SK-N-SH (cell line): ENCODE measurements at regions not wholly inside any gene's neighbourhood (a gene's known extent, or its start where the extent isn't known, plus 50 kb on each side); places are given as distances from the start of the nearest gene placed in this dataset.

Experiments
- CTCF ChIA-PET: fragments of 300-600, 350-600 bp; formaldehyde crosslinking; extraction: SDS; loops from one replicate; lab custom pipeline; 2021; lab: Yijun Ruan, JAX
- POLR2A ChIA-PET: fragments of 350-600 bp; sonication (Branson Sonifier 250); formaldehyde crosslinking; extraction: SDS; loops from one replicate; lab custom pipeline; 2020; ENCODE audit warnings: antibody characterized with exemption, inconsistent platforms; lab: Yijun Ruan, JAX
- DNase-seq: peaks from one replicate; pipeline ENCODE4 v3.0.0; 2012
- H2AFZ ChIP-seq: fragments of 200-600 bp; sonication (generic); 2 replicates; pipeline ENCODE4 v1.8.1; 2016; ENCODE audit warnings: antibody characterized with exemption, mild to moderate bottlenecking, low read depth
- H3F3A ChIP-seq: fragments of 200-600 bp; sonication (generic); replicated peaks from 2 replicates; pipeline ENCODE3; 2016; ENCODE audit warnings: antibody characterized with exemption, mild to moderate bottlenecking; ENCODE audit not compliant: insufficient read depth
- H3K27ac ChIP-seq, 2 experiments: fragments of 200-500 bp in 1 of 2; fragments of 200-600 bp in 1 of 2; sonication (Bioruptor generic) in 1 of 2; sonication (generic), shearing (Covaris generic) in 1 of 2; 2 replicates each; pipeline versions ENCODE4 v1.5.1 to v1.6.1; 2014 to 2016; ENCODE audit warnings: low read depth in 2 of 2, inconsistent platforms in 1 of 2, low read length in 1 of 2, mild to moderate bottlenecking in 1 of 2, mixed read lengths in 1 of 2
- H3K27me3 ChIP-seq: fragments of 200-600 bp; sonication (generic), shearing (Covaris generic); 2 replicates; pipeline ENCODE4 v1.6.1; 2016; ENCODE audit warnings: mixed run types; ENCODE audit not compliant: insufficient read depth
- H3K36me3 ChIP-seq, 2 experiments: fragments of 200-500 bp in 1 of 2; fragments of 200-600 bp in 1 of 2; sonication (Bioruptor generic) in 1 of 2; sonication (generic) in 1 of 2; replicated peaks in 1 of 2; 2 replicates each; pipeline versions ENCODE3 to v1.5.1; 2014 to 2016; ENCODE audit warnings: low read length in 1 of 2, mild to moderate bottlenecking in 1 of 2; ENCODE audit not compliant: insufficient read depth in 2 of 2, control insufficient read depth in 1 of 2
- H3K4me1 ChIP-seq, 2 experiments: fragments of 200-500 bp in 1 of 2; fragments of 200-600 bp in 1 of 2; sonication (Bioruptor generic) in 1 of 2; sonication (generic), shearing (Covaris generic) in 1 of 2; 2 replicates each; pipeline versions ENCODE4 v1.5.1 to v1.6.1; 2014 to 2016; ENCODE audit warnings: low read depth in 1 of 2, low read length in 1 of 2, mixed run types in 1 of 2; ENCODE audit not compliant: insufficient read depth in 2 of 2, control insufficient read depth in 1 of 2
- H3K4me2 ChIP-seq: fragments of 200-600 bp; sonication (generic), shearing (Covaris generic); 2 replicates; pipeline ENCODE4 v1.6.1; 2017; ENCODE audit warnings: mixed run types
- H3K4me3 ChIP-seq, 2 experiments: fragments of 200-500 bp in 1 of 2; fragments of 200-600 bp in 1 of 2; sonication (Bioruptor generic) in 1 of 2; sonication (generic), shearing (Covaris generic) in 1 of 2; 2 replicates each; pipeline versions ENCODE4 v1.5.1 to v1.8.1; 2014 to 2016; ENCODE audit warnings: low read depth in 2 of 2, inconsistent platforms in 1 of 2, low read length in 1 of 2, mild to moderate bottlenecking in 1 of 2, mixed read lengths in 1 of 2, moderate library complexity in 1 of 2
- H3K79me2 ChIP-seq: fragments of 200-600 bp; sonication (generic); 2 replicates; pipeline ENCODE4 v1.8.1; 2017; ENCODE audit warnings: mild to moderate bottlenecking; ENCODE audit not compliant: insufficient read depth
- H3K9ac ChIP-seq: fragments of 200-600 bp; sonication (generic); 2 replicates; pipeline ENCODE4 v1.6.1; 2017; ENCODE audit warnings: mixed run types
- H3K9me2 ChIP-seq: fragments of 200-600 bp; sonication (generic); 2 replicates; pipeline ENCODE4 v1.6.1; 2017; ENCODE audit warnings: mixed run types
- H3K9me3 ChIP-seq: fragments of 200-600 bp; sonication (generic); 2 replicates; pipeline ENCODE4 v1.6.1; 2017; ENCODE audit warnings: mixed run types, mild to moderate bottlenecking, moderate library complexity
- H4K20me1 ChIP-seq: fragments of 200-600 bp; sonication (generic); 2 replicates; pipeline ENCODE4 v1.6.1; 2017; ENCODE audit warnings: mild to moderate bottlenecking, mixed run types; ENCODE audit not compliant: insufficient read depth
- CTCF ChIP-seq: fragments of 200-600 bp; sonication (generic); IDR thresholded peaks from 2 replicates; pipeline ENCODE4 v1.6.1; 2017; ENCODE audit warnings: antibody characterized with exemption, mild to moderate bottlenecking, moderate library complexity
- EP300 ChIP-seq, 2 experiments: IDR thresholded peaks; 2 replicates each; pipeline versions ENCODE4 v1.4.0 to v1.6.1; 2012; ENCODE audit warnings: borderline replicate concordance in 1 of 2, low read depth in 1 of 2, low read length in 1 of 2
- EZH2phosphoT487 ChIP-seq: fragments of 200-600 bp; sonication (generic); IDR thresholded peaks from 2 replicates; pipeline ENCODE4 v1.6.1; 2017; ENCODE audit warnings: low read depth, mixed run types, mild to moderate bottlenecking, antibody characterized with exemption, moderate library complexity, borderline replicate concordance
- FOXJ3 ChIP-seq: sonication (generic); formaldehyde crosslinking; IDR thresholded peaks from 2 replicates; pipeline ENCODE4 v1.5.1; 2020; ENCODE audit warnings: mild to moderate bottlenecking, missing genetic modification reagents
- JUND ChIP-seq: IDR thresholded peaks from 2 replicates; pipeline ENCODE4 v1.4.0; 2012
- MEF2A ChIP-seq: IDR thresholded peaks from 2 replicates; pipeline ENCODE4 v1.4.0; 2012; ENCODE audit warnings: low read depth, borderline replicate concordance
- MXI1 ChIP-seq: IDR thresholded peaks from 2 replicates; pipeline ENCODE4 v1.6.1; 2012; ENCODE audit warnings: mild to moderate bottlenecking, low read depth, low read length, improper control_type of control experiment
- NFIC ChIP-seq: IDR thresholded peaks from 2 replicates; pipeline ENCODE4 v1.4.0; 2012; ENCODE audit warnings: borderline replicate concordance
- REST ChIP-seq: IDR thresholded peaks from 2 replicates; pipeline ENCODE4 v1.6.1; 2012; ENCODE audit warnings: mild to moderate bottlenecking, low read depth, low read length, moderate library complexity
- SIN3A ChIP-seq: IDR thresholded peaks from 2 replicates; pipeline ENCODE4 v1.6.1; 2012; ENCODE audit warnings: low read depth, mild to moderate bottlenecking, low read length, moderate library complexity, borderline replicate concordance
- TCF12 ChIP-seq: IDR thresholded peaks from 2 replicates; pipeline ENCODE4 v1.4.0; 2012
- WGBS: methylation state at CpG from one replicate; pipeline ENCODE4 v1.1.6; 2017; ENCODE audit warnings: low lambda C conversion rate; 5-methylcytosine and 5-hydroxymethylcytosine counted together

GRCh38 chr12:59085690-59086089 lies 165.4 kb upstream of the LRIG3 start:
- Histone ChIP-seq H4K20me1 (no peaks in the 10 kb centered on the region), H2AFZ (no peak overlapping the region), H3F3A (no peaks in the 10 kb centered on the region), H3K9me2 (no peaks in the 10 kb centered on the region), H3K4me2 (no peak overlapping the region), H3K4me1 (peaks cover 12 to 15% of the 10 kb centered on the region in 2 experiments; a peak in 3 of 4 replicates), H3K9me3 (no peaks in the 10 kb centered on the region), H3K27ac (peak overlapping the region in 1 of 2 experiments; percentile 92; a peak in 2 of 4 replicates), H3K4me3 (no peak overlapping the region), H3K36me3 (no peaks in the 10 kb centered on the region), H3K9ac (no peak overlapping the region), H3K79me2 (no peaks in the 10 kb centered on the region), H3K27me3 (no peaks in the 10 kb centered on the region)
- 53% methylated on average over 3 of the region's 3 CpGs for WGBS
- no peak for TF ChIP-seq JUND
- no peak for TF ChIP-seq REST
- TF ChIP-seq NFIC = no peak
- TF ChIP-seq EP300 (IDR thresholded peaks at IDR 0.05; ENCODE audit: borderline replicate concordance in 1 of 2, low read depth in 1 of 2, low read length in 1 of 2) = no peak
- no peak for TF ChIP-seq EZH2phosphoT487
- TF ChIP-seq MXI1 = no peak
- TF ChIP-seq TCF12 = no peak
- no peak for TF ChIP-seq FOXJ3 (CRISPR knock-in tag)
- no peak for TF ChIP-seq CTCF
- no peak for TF ChIP-seq SIN3A
- no peak for TF ChIP-seq MEF2A
- ChIA-PET CTCF (interaction anchor here (0.7 to 1.7 kb wide), 6 partner anchors 9 to 546 kb away, joined by 3 to 8 read pairs (median 4); no protein-coding TSS in a partner anchor), POLR2A (no interaction called here)
- peak; percentile 4 for DNase-seq
